C4-2B (cell line): ENCODE measurements at regions not wholly inside any gene's neighbourhood (a gene's known extent, or its start where the extent isn't known, plus 50 kb on each side); places are given as distances from the start of the nearest gene placed in this dataset.

Source experiments
- ZFX ChIP-seq: fragments of 450-650 bp; IDR thresholded peaks from 2 replicates; pipeline ENCODE4 v1.6.1; 2017
- TF ChIP-seq, protein P1 (sequence below): fragments of 450-650 bp; conservative IDR thresholded peaks from 2 replicates; pipeline ENCODE4 v1.5.1; 2017; ENCODE audit warnings: mild to moderate bottlenecking

DNA sequence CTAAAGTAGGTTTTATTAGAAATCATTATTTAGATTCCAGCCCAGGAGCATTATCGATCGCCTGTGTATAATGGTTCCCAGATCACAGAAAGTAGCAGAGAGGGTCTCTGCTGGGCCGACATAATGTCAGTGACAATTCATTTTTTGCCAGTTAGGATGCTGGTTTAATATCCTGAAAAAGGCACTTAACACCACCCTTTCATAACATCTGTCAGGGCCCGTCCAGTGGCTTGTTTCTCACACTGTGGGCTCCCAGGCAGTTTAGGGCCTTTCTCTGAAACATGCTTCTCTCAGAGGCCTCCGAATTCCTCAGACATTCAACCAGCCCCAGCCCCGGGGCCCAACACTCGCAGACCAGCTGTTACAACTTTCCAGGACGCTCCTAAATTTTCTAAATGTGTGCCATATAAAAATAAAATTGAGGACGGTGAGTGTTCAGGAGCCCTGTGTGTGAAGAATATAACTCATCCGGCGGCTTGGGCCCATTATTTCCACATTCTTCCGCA is 108.6 kb upstream of the EYA4 start:
- TF ChIP-seq, protein P1, sequence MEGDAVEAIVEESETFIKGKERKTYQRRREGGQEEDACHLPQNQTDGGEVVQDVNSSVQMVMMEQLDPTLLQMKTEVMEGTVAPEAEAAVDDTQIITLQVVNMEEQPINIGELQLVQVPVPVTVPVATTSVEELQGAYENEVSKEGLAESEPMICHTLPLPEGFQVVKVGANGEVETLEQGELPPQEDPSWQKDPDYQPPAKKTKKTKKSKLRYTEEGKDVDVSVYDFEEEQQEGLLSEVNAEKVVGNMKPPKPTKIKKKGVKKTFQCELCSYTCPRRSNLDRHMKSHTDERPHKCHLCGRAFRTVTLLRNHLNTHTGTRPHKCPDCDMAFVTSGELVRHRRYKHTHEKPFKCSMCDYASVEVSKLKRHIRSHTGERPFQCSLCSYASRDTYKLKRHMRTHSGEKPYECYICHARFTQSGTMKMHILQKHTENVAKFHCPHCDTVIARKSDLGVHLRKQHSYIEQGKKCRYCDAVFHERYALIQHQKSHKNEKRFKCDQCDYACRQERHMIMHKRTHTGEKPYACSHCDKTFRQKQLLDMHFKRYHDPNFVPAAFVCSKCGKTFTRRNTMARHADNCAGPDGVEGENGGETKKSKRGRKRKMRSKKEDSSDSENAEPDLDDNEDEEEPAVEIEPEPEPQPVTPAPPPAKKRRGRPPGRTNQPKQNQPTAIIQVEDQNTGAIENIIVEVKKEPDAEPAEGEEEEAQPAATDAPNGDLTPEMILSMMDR: no peak
- TF ChIP-seq ZFX: no peak
